ENCODE measurements at regions not wholly inside any gene's neighbourhood (a gene's known extent, or its start where the extent isn't known, plus 50 kb on each side); places are given as distances from the start of the nearest gene placed in this dataset.
"Not testable (repeated sequence)": the region's sequence is repeated elsewhere in the genome, so short reads cannot be mapped to it uniquely, and the experiment has no call there.

- H3K27me3 ChIP-seq (ENCODE audit: control insufficient read depth in 3 of 3, insufficient read depth in 3 of 3, low read length in 2 of 3) = no peaks in the 10 kb centered on the region
- peaks cover 0 to 2% (median 0%) of the 10 kb centered on the region in 5 donors for H3K4me1 ChIP-seq (ENCODE audit: control insufficient read depth in 5 of 5, insufficient read depth in 5 of 5, low read length in 5 of 5)
- DNase-seq = no peak
- H3K9ac ChIP-seq (ENCODE audit: insufficient read depth in 1 of 2, low read length in 2 of 2) = no peak overlapping the region
- no peak for ATAC-seq (ENCODE audit: insufficient read depth, low FRiP score)
- TF ChIP-seq CTCF (IDR thresholded peaks at IDR 0.05; ENCODE audit: control extremely low read depth, extremely low read depth) = no peak
- 95 to 99% methylated on average over 5 of the region's 5 CpGs for WGBS, 2 donors
- H3K36me3 ChIP-seq (ENCODE audit: control insufficient read depth in 4 of 4, insufficient read depth in 4 of 4, low read length in 4 of 4) = no peaks in the 10 kb centered on the region
- no peaks in the 10 kb centered on the region for H3K9me3 ChIP-seq (ENCODE audit: control insufficient read depth in 4 of 4, insufficient read depth in 3 of 4, low read length in 3 of 4)
- H3K4me3 ChIP-seq = no peak overlapping the region
- H3K27ac ChIP-seq (ENCODE audit: low read depth in 1 of 2, low read length in 1 of 2) = no peak overlapping the region
Measured at GRCh38 chr2:64814007-64814406, 160.3 kb upstream of the SERTAD2 start.

- H3K27ac ChIP-seq (ENCODE audit: low read depth in 1 of 2, low read length in 1 of 2); H3K27me3 ChIP-seq (ENCODE audit: control insufficient read depth in 3 of 3, insufficient read depth in 3 of 3, low read length in 2 of 3); H3K9me3 ChIP-seq (ENCODE audit: control insufficient read depth in 4 of 4, insufficient read depth in 3 of 4, low read length in 3 of 4); H3K4me3 ChIP-seq; ATAC-seq (ENCODE audit: insufficient read depth, low FRiP score); H3K36me3 ChIP-seq (ENCODE audit: control insufficient read depth in 4 of 4, insufficient read depth in 4 of 4, low read length in 4 of 4); DNase-seq; H3K4me1 ChIP-seq (ENCODE audit: control insufficient read depth in 5 of 5, insufficient read depth in 5 of 5, low read length in 5 of 5); H3K9ac ChIP-seq (ENCODE audit: insufficient read depth in 1 of 2, low read length in 2 of 2): not testable (repeated sequence)
- WGBS, 2 donors = 96% methylated on average over 8 of the region's 8 CpGs
Measured at GRCh38 chr2:64816526-64816925, 162.8 kb upstream of the SERTAD2 start.

- no peak overlapping the region for H3K9ac ChIP-seq (ENCODE audit: insufficient read depth in 1 of 2, low read length in 2 of 2)
- H3K36me3 ChIP-seq (ENCODE audit: control insufficient read depth in 4 of 4, insufficient read depth in 4 of 4, low read length in 4 of 4) = no peaks in the 10 kb centered on the region
- H3K4me1 ChIP-seq (ENCODE audit: control insufficient read depth in 5 of 5, insufficient read depth in 5 of 5, low read length in 5 of 5) = peaks cover 0 to 2% (median 0%) of the 10 kb centered on the region in 5 donors
- no peak overlapping the region for H3K27ac ChIP-seq (ENCODE audit: low read depth in 1 of 2, low read length in 1 of 2)
- ATAC-seq (ENCODE audit: insufficient read depth, low FRiP score) (no peak), DNase-seq (no peak)
- no peaks in the 10 kb centered on the region for H3K9me3 ChIP-seq (ENCODE audit: control insufficient read depth in 4 of 4, insufficient read depth in 3 of 4, low read length in 3 of 4)
- H3K27me3 ChIP-seq (ENCODE audit: control insufficient read depth in 3 of 3, insufficient read depth in 3 of 3, low read length in 2 of 3) = no peaks in the 10 kb centered on the region
- 92 to 100% methylated on average over 4 of the region's 4 CpGs for WGBS, 2 donors
- no peak overlapping the region for H3K4me3 ChIP-seq
- TF ChIP-seq CTCF (IDR thresholded peaks at IDR 0.05; ENCODE audit: control extremely low read depth, extremely low read depth) = no peak
Measured at GRCh38 chr2:64817453-64817852, 163.7 kb upstream of the SERTAD2 start.

- Histone ChIP-seq H3K4me1 (ENCODE audit: control insufficient read depth in 5 of 5, insufficient read depth in 5 of 5, low read length in 5 of 5) (peaks cover 0 to 2% (median 0%) of the 10 kb centered on the region in 5 donors), H3K27me3 (ENCODE audit: control insufficient read depth in 3 of 3, insufficient read depth in 3 of 3, low read length in 2 of 3) (no peaks in the 10 kb centered on the region), H3K27ac (ENCODE audit: low read depth in 1 of 2, low read length in 1 of 2) (no peak overlapping the region), H3K9me3 (ENCODE audit: control insufficient read depth in 4 of 4, insufficient read depth in 3 of 4, low read length in 3 of 4) (no peaks in the 10 kb centered on the region), H3K4me3 (no peak overlapping the region), H3K36me3 (ENCODE audit: control insufficient read depth in 4 of 4, insufficient read depth in 4 of 4, low read length in 4 of 4) (no peaks in the 10 kb centered on the region), H3K9ac (ENCODE audit: insufficient read depth in 1 of 2, low read length in 2 of 2) (no peak overlapping the region)
- ATAC-seq (ENCODE audit: insufficient read depth, low FRiP score) (no peak), DNase-seq (no peak)
- WGBS, 2 donors = 50 to 74% methylated on average over 4 of the region's 4 CpGs
- no peak for TF ChIP-seq CTCF (IDR thresholded peaks at IDR 0.05; ENCODE audit: control extremely low read depth, extremely low read depth)
Measured at GRCh38 chr2:64818664-64819060, 164.9 kb upstream of the SERTAD2 start.
